GM12873 (cell line): ENCODE measurements at regions not wholly inside any gene's neighbourhood (a gene's known extent, or its start where the extent isn't known, plus 50 kb on each side); places are given as distances from the start of the nearest gene placed in this dataset.

Source experiments
- CTCF ChIP-seq: IDR thresholded peaks from 2 replicates; pipeline ENCODE4 v1.5.1; 2012; ENCODE audit warnings: low read depth, mild to moderate bottlenecking, moderate library complexity, low read length, control low read depth; ENCODE audit not compliant: insufficient read depth; ENCODE audit errors: missing control alignments

- TF ChIP-seq CTCF = no peak
Observed at GRCh38 chr9:22201256-22201655, 192.2 kb upstream of the CDKN2B start.

- no peak for TF ChIP-seq CTCF
Observed at GRCh38 chr9:22203371-22204138, 194.4 kb upstream of the CDKN2B start.

- no peak for TF ChIP-seq CTCF
Observed at GRCh38 chr9:22204240-22204639, 195.1 kb upstream of the CDKN2B start.

GRCh38 chr9:22206833-22207232, 197.7 kb upstream of the CDKN2B start:
- no peak for TF ChIP-seq CTCF

- no peak for TF ChIP-seq CTCF
Observed at GRCh38 chr9:22208846-22209585, 199.9 kb upstream of the CDKN2B start.

GRCh38 chr9:22210262-22210661, 201.2 kb upstream of the CDKN2B start:
- no peak for TF ChIP-seq CTCF

GRCh38 chr9:22210936-22211335, 201.8 kb upstream of the CDKN2B start:
- no peak for TF ChIP-seq CTCF
